ENCODE measurements at regions not wholly inside any gene's neighbourhood (a gene's known extent, or its start where the extent isn't known, plus 50 kb on each side); places are given as distances from the start of the nearest gene placed in this dataset.

DNA sequence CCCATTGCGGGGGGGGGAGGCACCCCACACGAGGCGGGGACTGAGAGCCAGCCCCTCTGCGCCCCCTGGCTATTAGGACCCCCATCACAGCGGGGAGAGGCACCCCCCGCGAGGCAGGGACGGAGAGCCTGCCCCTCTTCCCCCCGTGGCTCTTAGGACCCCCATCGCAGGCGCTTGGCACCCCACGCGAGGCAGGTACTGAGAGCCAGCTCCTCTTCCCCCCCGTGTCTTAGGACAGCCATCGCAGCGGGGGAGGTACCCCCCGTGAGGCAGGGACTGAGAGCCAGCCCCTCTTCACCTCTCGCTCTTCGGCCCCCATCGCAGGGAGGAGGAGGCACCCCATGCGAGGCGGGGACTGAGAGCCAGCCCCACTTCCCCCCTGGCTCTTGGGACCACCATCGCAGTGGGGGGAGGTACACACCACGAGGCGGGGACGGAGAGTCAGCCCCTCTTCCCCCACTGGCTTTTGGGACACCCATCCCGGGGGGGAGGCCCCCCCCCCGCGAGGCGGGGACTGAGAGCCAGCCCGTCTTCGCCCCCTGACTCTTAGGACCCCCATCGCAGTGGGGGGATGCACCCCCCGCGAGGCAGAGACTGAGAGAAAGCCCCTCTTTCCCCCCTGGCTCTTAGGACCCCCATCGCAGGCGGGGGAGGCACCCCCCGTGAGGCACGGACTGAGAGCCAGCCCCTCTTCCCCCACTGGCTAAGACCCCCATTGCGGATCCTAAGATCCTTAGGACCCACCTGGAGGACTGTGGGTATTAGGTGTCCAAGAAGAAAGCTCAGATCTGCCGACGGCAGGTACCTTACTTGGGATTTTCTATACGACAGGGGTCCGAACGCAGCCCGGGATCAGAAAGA lies 198.6 kb upstream of the PZP start:
- Histone ChIP-seq H3K27ac (ENCODE audit: low read depth, low read length, poor library complexity, severe bottlenecking) (no peak overlapping the region), H3K4me2 (ENCODE audit: low read length) (no peak overlapping the region), H2AFZ (ENCODE audit: low read length) (no peak overlapping the region), H3K4me3 (ENCODE audit: low read depth, low read length, poor library complexity, severe bottlenecking) (no peak overlapping the region), H3K36me3 (ENCODE audit: insufficient read depth, low read length) (peaks cover 23% of the 10 kb centered on the region), H3K9me3 (ENCODE audit: low read length) (no peaks in the 10 kb centered on the region), H3K4me1 (ENCODE audit: insufficient read depth, low read length, poor library complexity, severe bottlenecking) (no peaks in the 10 kb centered on the region), H3K9me2 (ENCODE audit: insufficient read depth, low read length) (no peaks in the 10 kb centered on the region), H3K79me2 (ENCODE audit: insufficient read depth, low read depth, low read length) (no peaks in the 10 kb centered on the region), H4K20me1 (ENCODE audit: insufficient read depth, low read length) (no peaks in the 10 kb centered on the region)
- CTCF ChIA-PET (ENCODE audit: unreplicated experiment), result no interaction called here
- TF ChIP-seq EZH2phosphoT487 (IDR thresholded peaks at IDR 0.05; ENCODE audit: borderline replicate concordance, low read depth, low read length), result no peak
- TF ChIP-seq, protein P1, sequence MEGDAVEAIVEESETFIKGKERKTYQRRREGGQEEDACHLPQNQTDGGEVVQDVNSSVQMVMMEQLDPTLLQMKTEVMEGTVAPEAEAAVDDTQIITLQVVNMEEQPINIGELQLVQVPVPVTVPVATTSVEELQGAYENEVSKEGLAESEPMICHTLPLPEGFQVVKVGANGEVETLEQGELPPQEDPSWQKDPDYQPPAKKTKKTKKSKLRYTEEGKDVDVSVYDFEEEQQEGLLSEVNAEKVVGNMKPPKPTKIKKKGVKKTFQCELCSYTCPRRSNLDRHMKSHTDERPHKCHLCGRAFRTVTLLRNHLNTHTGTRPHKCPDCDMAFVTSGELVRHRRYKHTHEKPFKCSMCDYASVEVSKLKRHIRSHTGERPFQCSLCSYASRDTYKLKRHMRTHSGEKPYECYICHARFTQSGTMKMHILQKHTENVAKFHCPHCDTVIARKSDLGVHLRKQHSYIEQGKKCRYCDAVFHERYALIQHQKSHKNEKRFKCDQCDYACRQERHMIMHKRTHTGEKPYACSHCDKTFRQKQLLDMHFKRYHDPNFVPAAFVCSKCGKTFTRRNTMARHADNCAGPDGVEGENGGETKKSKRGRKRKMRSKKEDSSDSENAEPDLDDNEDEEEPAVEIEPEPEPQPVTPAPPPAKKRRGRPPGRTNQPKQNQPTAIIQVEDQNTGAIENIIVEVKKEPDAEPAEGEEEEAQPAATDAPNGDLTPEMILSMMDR (conservative IDR thresholded peaks at IDR 0.05; ENCODE audit: low read length), result no peak
- intact Hi-C loops (cut with micrococcal nuclease; ENCODE audit: unreplicated experiment), result no loop called here
- DNase-seq (ENCODE audit: low spot score), result no peak
- no TSS peak for BruUV-seq (replicated peaks)
- POLR2A ChIA-PET, result no interaction called here

DNA sequence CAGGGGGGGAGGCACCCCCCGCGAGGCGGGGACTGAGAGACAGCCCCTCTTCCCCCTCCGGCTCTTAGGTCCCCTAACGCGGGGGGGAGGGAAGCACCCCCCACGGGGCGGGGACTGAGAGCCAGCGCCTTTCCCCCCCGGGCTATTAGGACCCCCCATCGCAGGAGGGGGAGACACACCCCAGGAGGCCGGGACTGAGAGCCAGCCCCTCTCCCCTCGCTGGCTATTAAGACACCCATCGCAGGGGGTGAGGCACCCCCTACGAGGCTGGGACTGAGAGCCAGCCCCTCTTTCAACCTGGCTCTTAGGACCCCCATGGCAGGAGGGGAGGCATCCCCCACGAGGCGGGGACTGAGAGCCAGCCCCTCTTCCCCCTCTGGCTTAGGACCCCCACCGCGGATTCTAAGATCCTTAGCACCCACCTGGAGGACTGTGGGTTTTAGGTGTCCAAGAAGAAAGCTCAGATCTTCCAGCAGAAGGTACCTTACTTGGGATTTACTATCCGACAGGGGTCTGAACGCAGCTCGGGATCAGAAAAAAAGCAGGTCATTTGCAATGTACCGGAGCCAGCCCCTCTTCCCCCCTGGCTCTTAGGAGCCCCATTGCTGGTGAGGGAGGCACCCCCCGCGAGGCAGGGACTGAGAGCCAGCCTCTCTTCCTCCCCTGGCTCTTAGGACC lies 197.8 kb upstream of the PZP start:
- no peak for TF ChIP-seq EZH2phosphoT487 (IDR thresholded peaks at IDR 0.05; ENCODE audit: borderline replicate concordance, low read depth, low read length)

DNA sequence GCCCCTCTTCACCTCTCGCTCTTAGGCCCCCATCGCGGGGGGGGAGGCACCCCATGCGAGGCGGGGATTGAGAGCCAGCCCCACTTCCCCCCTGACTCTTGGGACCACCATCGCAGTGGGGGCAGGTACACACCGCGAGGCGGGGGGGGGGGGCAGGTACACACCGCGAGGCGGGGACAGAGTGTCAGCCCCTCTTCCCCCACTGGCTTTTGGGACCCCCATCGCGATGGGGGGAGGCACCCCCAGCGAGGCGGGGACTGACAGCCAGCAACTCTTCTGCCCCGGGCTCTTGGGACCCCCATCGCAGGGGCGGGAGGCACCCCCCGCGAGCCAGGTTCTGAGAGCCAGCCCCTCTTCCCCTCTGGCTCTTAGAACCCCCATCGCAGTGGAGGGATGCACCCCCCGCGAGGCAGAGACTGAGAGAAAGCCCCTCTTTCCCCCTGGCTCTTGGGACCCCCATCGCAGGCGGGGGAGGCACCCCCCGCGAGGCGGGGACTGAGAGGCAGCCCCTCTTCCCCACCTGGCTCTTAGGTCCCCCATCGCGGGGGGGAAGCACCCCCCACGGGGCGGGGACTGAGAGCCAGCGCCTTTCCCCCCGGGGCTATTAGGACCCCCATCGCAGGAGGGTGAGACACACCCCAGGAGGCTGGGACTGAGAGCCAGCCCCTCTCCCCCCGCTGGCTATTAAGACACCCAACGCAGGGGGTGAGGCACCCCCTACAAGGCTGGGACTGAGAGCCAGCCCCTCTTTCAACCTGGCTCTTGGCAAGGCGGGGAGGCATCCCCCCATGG lies 196.5 kb upstream of the PZP start:
- ChIA-PET POLR2A (no interaction called here), CTCF (ENCODE audit: unreplicated experiment) (no interaction called here)
- Histone ChIP-seq H3K4me2 (ENCODE audit: low read length) (no peak overlapping the region), H3K79me2 (ENCODE audit: insufficient read depth, low read depth, low read length) (no peaks in the 10 kb centered on the region), H3K4me1 (ENCODE audit: insufficient read depth, low read length, poor library complexity, severe bottlenecking) (no peaks in the 10 kb centered on the region), H3K4me3 (ENCODE audit: low read depth, low read length, poor library complexity, severe bottlenecking) (no peak overlapping the region), H3K27ac (ENCODE audit: low read depth, low read length, poor library complexity, severe bottlenecking) (no peak overlapping the region), H4K20me1 (ENCODE audit: insufficient read depth, low read length) (no peaks in the 10 kb centered on the region), H2AFZ (ENCODE audit: low read length) (no peak overlapping the region), H3K36me3 (ENCODE audit: insufficient read depth, low read length) (peaks cover 23% of the 10 kb centered on the region), H3K9me3 (ENCODE audit: low read length) (no peaks in the 10 kb centered on the region), H3K9me2 (ENCODE audit: insufficient read depth, low read length) (no peaks in the 10 kb centered on the region)
- no peak for DNase-seq (ENCODE audit: low spot score)
- intact Hi-C loops (cut with micrococcal nuclease; ENCODE audit: unreplicated experiment), result no loop called here
- BruUV-seq (replicated peaks), result no TSS peak
- TF ChIP-seq, protein P1 (conservative IDR thresholded peaks at IDR 0.05; ENCODE audit: low read length), result no peak
- no peak for TF ChIP-seq EZH2phosphoT487 (IDR thresholded peaks at IDR 0.05; ENCODE audit: borderline replicate concordance, low read depth, low read length)

More for the DNA sequence above, 197.8 kb upstream of the PZP start:
- Histone ChIP-seq H3K9me2 (ENCODE audit: insufficient read depth, low read length) (no peaks in the 10 kb centered on the region), H4K20me1 (ENCODE audit: insufficient read depth, low read length) (no peaks in the 10 kb centered on the region), H2AFZ (ENCODE audit: low read length) (no peak overlapping the region), H3K4me1 (ENCODE audit: insufficient read depth, low read length, poor library complexity, severe bottlenecking) (no peaks in the 10 kb centered on the region), H3K27ac (ENCODE audit: low read depth, low read length, poor library complexity, severe bottlenecking) (no peak overlapping the region), H3K9me3 (ENCODE audit: low read length) (no peaks in the 10 kb centered on the region), H3K36me3 (ENCODE audit: insufficient read depth, low read length) (peaks cover 20% of the 10 kb centered on the region), H3K4me3 (ENCODE audit: low read depth, low read length, poor library complexity, severe bottlenecking) (no peak overlapping the region), H3K79me2 (ENCODE audit: insufficient read depth, low read depth, low read length) (no peaks in the 10 kb centered on the region), H3K4me2 (ENCODE audit: low read length) (no peak overlapping the region)
- intact Hi-C loops (cut with micrococcal nuclease; ENCODE audit: unreplicated experiment), result no loop called here
- CTCF ChIA-PET (ENCODE audit: unreplicated experiment), result no interaction called here
- no TSS peak for BruUV-seq (replicated peaks)
- DNase-seq (ENCODE audit: low spot score), result no peak
- POLR2A ChIA-PET, result no interaction called here
